ENCODE measurements at regions not wholly inside any gene's neighbourhood (a gene's known extent, or its start where the extent isn't known, plus 50 kb on each side); places are given as distances from the start of the nearest gene placed in this dataset.

DNA sequence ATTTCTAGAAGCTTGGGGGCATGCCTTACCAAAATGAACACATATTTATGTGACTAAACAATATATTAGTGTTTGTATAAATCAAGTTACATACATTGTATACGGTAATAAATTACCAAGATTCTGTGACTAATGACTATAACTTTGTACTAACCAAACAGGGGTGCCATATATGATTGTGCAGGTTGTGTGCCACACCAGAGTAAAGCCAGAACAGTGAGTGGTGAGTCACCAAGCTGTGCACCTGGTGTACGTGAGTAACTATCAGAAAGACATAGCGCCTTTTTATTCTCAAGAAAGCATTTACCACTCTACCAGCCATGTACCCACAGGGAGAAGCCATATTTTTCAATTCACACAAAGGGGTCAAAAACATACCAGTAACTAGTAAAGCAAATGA lies 453.2 kb upstream of the PIK3C3 start:
- TF ChIP-seq RFX5 (IDR thresholded peaks at IDR 0.05; ENCODE audit: borderline replicate concordance, low read depth, low read length): no peak
- TF ChIP-seq ASH2L (IDR thresholded peaks at IDR 0.05; ENCODE audit: low read length): no peak
- TF ChIP-seq, protein P1, sequence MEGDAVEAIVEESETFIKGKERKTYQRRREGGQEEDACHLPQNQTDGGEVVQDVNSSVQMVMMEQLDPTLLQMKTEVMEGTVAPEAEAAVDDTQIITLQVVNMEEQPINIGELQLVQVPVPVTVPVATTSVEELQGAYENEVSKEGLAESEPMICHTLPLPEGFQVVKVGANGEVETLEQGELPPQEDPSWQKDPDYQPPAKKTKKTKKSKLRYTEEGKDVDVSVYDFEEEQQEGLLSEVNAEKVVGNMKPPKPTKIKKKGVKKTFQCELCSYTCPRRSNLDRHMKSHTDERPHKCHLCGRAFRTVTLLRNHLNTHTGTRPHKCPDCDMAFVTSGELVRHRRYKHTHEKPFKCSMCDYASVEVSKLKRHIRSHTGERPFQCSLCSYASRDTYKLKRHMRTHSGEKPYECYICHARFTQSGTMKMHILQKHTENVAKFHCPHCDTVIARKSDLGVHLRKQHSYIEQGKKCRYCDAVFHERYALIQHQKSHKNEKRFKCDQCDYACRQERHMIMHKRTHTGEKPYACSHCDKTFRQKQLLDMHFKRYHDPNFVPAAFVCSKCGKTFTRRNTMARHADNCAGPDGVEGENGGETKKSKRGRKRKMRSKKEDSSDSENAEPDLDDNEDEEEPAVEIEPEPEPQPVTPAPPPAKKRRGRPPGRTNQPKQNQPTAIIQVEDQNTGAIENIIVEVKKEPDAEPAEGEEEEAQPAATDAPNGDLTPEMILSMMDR (IDR thresholded peaks at IDR 0.05; ENCODE audit: control extremely low read depth in 1 of 3, insufficient read depth in 1 of 3, low read depth in 1 of 3, low read length in 3 of 3): no peak
- TF ChIP-seq SP1 (IDR thresholded peaks at IDR 0.05; ENCODE audit: low read depth, low read length): no peak
- TF ChIP-seq TCF12 (IDR thresholded peaks at IDR 0.05; ENCODE audit: low read depth, low read length): no peak
- TF ChIP-seq JUND (IDR thresholded peaks at IDR 0.05; ENCODE audit: low read length): no peak
- TF ChIP-seq GTF2F1 (IDR thresholded peaks at IDR 0.05; ENCODE audit: borderline replicate concordance, low read depth, low read length): no peak
- no peak for TF ChIP-seq RAD21 (IDR thresholded peaks at IDR 0.05 in 1 of 2, conservative IDR thresholded peaks at IDR 0.05 in 1 of 2; ENCODE audit: low read depth in 2 of 2, low read length in 2 of 2)
- TF ChIP-seq MAFK (IDR thresholded peaks at IDR 0.05; ENCODE audit: low read depth, low read length): no peak
- TF ChIP-seq, protein P2, sequence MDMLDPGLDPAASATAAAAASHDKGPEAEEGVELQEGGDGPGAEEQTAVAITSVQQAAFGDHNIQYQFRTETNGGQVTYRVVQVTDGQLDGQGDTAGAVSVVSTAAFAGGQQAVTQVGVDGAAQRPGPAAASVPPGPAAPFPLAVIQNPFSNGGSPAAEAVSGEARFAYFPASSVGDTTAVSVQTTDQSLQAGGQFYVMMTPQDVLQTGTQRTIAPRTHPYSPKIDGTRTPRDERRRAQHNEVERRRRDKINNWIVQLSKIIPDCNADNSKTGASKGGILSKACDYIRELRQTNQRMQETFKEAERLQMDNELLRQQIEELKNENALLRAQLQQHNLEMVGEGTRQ (IDR thresholded peaks at IDR 0.05; ENCODE audit: low read length): no peak
- TF ChIP-seq CBX5 (IDR thresholded peaks at IDR 0.05; ENCODE audit: low read depth, low read length): no peak
- TF ChIP-seq POLR2A (IDR thresholded peaks at IDR 0.05; ENCODE audit: control extremely low read depth in 1 of 2, low read depth in 2 of 2, low read length in 2 of 2): no peak
- TF ChIP-seq, protein P3, sequence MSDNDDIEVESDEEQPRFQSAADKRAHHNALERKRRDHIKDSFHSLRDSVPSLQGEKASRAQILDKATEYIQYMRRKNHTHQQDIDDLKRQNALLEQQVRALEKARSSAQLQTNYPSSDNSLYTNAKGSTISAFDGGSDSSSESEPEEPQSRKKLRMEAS (IDR thresholded peaks at IDR 0.05): no peak
- no peak for TF ChIP-seq EZH2 (IDR thresholded peaks at IDR 0.05; ENCODE audit: low read depth, low read length, severe bottlenecking)

Measured in H1 (cell line).